ENCODE measurements at regions not wholly inside any gene's neighbourhood (a gene's known extent, or its start where the extent isn't known, plus 50 kb on each side); places are given as distances from the start of the nearest gene placed in this dataset.

- TF ChIP-seq, protein P1, sequence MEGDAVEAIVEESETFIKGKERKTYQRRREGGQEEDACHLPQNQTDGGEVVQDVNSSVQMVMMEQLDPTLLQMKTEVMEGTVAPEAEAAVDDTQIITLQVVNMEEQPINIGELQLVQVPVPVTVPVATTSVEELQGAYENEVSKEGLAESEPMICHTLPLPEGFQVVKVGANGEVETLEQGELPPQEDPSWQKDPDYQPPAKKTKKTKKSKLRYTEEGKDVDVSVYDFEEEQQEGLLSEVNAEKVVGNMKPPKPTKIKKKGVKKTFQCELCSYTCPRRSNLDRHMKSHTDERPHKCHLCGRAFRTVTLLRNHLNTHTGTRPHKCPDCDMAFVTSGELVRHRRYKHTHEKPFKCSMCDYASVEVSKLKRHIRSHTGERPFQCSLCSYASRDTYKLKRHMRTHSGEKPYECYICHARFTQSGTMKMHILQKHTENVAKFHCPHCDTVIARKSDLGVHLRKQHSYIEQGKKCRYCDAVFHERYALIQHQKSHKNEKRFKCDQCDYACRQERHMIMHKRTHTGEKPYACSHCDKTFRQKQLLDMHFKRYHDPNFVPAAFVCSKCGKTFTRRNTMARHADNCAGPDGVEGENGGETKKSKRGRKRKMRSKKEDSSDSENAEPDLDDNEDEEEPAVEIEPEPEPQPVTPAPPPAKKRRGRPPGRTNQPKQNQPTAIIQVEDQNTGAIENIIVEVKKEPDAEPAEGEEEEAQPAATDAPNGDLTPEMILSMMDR (IDR thresholded peaks at IDR 0.05) = no peak
- TF ChIP-seq POLR2A (IDR thresholded peaks at IDR 0.05) = no peak
Measured at GRCh38 chrX:95791876-95792275, 892.8 kb upstream of the DIAPH2 start.

All from adrenal gland (tissue), 5 donors.